HL-60 (cell line): ENCODE measurements at regions not wholly inside any gene's neighbourhood (a gene's known extent, or its start where the extent isn't known, plus 50 kb on each side); places are given as distances from the start of the nearest gene placed in this dataset.

Experiments
- GABPA ChIP-seq: IDR thresholded peaks from 2 replicates; pipeline ENCODE4 v1.6.1; 2012; ENCODE audit warnings: low read depth
- POLR2AphosphoS5 ChIP-seq: IDR thresholded peaks from 2 replicates; pipeline ENCODE4 v1.6.1; 2012; ENCODE audit warnings: low read depth
- SPI1 ChIP-seq: IDR thresholded peaks from 2 replicates; pipeline ENCODE4 v1.6.1; 2012; ENCODE audit warnings: low read depth, mild to moderate bottlenecking, borderline replicate concordance
- TF ChIP-seq, protein P1 (sequence below): IDR thresholded peaks from one replicate; pipeline ENCODE4 v1.5.1; 2011; ENCODE audit warnings: low read length, control low read depth, inconsistent platforms; ENCODE audit not compliant: insufficient read depth
- TF ChIP-seq, protein P2 (sequence below): IDR thresholded peaks from 2 replicates; pipeline ENCODE4 v1.6.1; 2012; ENCODE audit warnings: low read depth; ENCODE audit not compliant: insufficient replicate concordance

DNA sequence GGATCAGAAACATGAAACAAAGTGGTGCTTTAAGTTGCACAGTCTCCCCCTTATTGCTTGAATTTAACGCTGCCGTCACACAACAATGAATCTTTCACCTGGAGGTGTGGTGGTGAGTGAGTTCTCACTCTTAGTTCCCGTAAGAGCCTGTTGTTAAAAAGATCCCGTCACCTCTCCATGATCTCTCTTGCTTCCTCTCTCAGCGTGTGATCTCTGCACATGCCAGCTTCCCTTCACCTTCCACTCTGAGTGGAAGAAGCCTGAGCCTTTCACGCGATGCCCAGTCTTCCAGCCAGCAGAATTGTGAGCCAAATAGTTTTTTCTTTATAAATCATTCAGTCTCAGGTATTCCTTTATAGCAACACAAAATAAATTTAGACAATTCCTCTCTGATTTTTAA is 136.7 kb upstream of the CHL1 start:
- TF ChIP-seq, protein P1, sequence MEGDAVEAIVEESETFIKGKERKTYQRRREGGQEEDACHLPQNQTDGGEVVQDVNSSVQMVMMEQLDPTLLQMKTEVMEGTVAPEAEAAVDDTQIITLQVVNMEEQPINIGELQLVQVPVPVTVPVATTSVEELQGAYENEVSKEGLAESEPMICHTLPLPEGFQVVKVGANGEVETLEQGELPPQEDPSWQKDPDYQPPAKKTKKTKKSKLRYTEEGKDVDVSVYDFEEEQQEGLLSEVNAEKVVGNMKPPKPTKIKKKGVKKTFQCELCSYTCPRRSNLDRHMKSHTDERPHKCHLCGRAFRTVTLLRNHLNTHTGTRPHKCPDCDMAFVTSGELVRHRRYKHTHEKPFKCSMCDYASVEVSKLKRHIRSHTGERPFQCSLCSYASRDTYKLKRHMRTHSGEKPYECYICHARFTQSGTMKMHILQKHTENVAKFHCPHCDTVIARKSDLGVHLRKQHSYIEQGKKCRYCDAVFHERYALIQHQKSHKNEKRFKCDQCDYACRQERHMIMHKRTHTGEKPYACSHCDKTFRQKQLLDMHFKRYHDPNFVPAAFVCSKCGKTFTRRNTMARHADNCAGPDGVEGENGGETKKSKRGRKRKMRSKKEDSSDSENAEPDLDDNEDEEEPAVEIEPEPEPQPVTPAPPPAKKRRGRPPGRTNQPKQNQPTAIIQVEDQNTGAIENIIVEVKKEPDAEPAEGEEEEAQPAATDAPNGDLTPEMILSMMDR: no peak
- TF ChIP-seq GABPA (no peak), SPI1 (no peak), POLR2AphosphoS5 (no peak)
- TF ChIP-seq, protein P2, sequence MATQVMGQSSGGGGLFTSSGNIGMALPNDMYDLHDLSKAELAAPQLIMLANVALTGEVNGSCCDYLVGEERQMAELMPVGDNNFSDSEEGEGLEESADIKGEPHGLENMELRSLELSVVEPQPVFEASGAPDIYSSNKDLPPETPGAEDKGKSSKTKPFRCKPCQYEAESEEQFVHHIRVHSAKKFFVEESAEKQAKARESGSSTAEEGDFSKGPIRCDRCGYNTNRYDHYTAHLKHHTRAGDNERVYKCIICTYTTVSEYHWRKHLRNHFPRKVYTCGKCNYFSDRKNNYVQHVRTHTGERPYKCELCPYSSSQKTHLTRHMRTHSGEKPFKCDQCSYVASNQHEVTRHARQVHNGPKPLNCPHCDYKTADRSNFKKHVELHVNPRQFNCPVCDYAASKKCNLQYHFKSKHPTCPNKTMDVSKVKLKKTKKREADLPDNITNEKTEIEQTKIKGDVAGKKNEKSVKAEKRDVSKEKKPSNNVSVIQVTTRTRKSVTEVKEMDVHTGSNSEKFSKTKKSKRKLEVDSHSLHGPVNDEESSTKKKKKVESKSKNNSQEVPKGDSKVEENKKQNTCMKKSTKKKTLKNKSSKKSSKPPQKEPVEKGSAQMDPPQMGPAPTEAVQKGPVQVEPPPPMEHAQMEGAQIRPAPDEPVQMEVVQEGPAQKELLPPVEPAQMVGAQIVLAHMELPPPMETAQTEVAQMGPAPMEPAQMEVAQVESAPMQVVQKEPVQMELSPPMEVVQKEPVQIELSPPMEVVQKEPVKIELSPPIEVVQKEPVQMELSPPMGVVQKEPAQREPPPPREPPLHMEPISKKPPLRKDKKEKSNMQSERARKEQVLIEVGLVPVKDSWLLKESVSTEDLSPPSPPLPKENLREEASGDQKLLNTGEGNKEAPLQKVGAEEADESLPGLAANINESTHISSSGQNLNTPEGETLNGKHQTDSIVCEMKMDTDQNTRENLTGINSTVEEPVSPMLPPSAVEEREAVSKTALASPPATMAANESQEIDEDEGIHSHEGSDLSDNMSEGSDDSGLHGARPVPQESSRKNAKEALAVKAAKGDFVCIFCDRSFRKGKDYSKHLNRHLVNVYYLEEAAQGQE: no peak
